CD4-positive, CD25-positive, alpha-beta regulatory T cell (primary cell): ENCODE measurements at regions not wholly inside any gene's neighbourhood (a gene's known extent, or its start where the extent isn't known, plus 50 kb on each side); places are given as distances from the start of the nearest gene placed in this dataset.

Experiments used
- ATAC-seq, 2 donors: fragments of 150-1000 bp; cut with Tn5 transposase; one replicate each; pipeline ENCODE4 v1.10.0; 2021; ENCODE audit warnings: low read depth in 2 of 2, moderate number of reproducible peaks in 2 of 2, moderate library complexity in 1 of 2
- DNase-seq, 3 donors: peaks; one replicate each; pipeline versions ENCODE4 v3.0.0 to v3.0.0-alpha.2; 2012 to 2022; ENCODE audit warnings: mixed read lengths in 1 of 3
- H3K27ac ChIP-seq: one replicate; pipeline ENCODE4 v1.7.0; 2013; ENCODE audit warnings: mild to moderate bottlenecking, low read length; ENCODE audit not compliant: insufficient read depth, poor library complexity, severe bottlenecking
- H3K27me3 ChIP-seq: one replicate; pipeline ENCODE4 v1.7.0; 2013; ENCODE audit warnings: low read length; ENCODE audit not compliant: control insufficient read depth, insufficient read depth
- H3K36me3 ChIP-seq: one replicate; pipeline ENCODE4 v1.7.0; 2013; ENCODE audit warnings: mild to moderate bottlenecking, low read length, moderate library complexity; ENCODE audit not compliant: control insufficient read depth, insufficient read depth
- H3K4me1 ChIP-seq: 2 replicates; pipeline ENCODE4 v1.7.0; 2013; ENCODE audit warnings: mild to moderate bottlenecking, low read length; ENCODE audit not compliant: insufficient read depth, control insufficient read depth, poor library complexity, severe bottlenecking
- H3K4me3 ChIP-seq: one replicate; pipeline ENCODE4 v1.7.0; 2013; ENCODE audit warnings: low read depth, mild to moderate bottlenecking, low read length, moderate library complexity
- H3K9me3 ChIP-seq, 2 experiments: 1 replicate in 1 of 2; 2 replicates in 1 of 2; pipeline ENCODE4 v1.7.0; 2013; ENCODE audit warnings: low read length in 2 of 2, mild to moderate bottlenecking in 1 of 2, moderate library complexity in 1 of 2; ENCODE audit not compliant: control insufficient read depth in 2 of 2
- H3K27ac Mint-ChIP-seq, 3 donors: one replicate each; pipeline ENCODE4 v1.8.0; 2020 to 2022; ENCODE audit warnings: mild to moderate bottlenecking in 3 of 3, mixed read lengths in 3 of 3, moderate library complexity in 2 of 3
- H3K27me3 Mint-ChIP-seq: one replicate; pipeline ENCODE4 v1.8.0; 2022; ENCODE audit warnings: mild to moderate bottlenecking, mixed read lengths
- H3K36me3 Mint-ChIP-seq: one replicate; pipeline ENCODE4 v1.8.0; 2020; ENCODE audit warnings: mixed read lengths
- H3K4me1 Mint-ChIP-seq, 4 donors: one replicate each; pipeline ENCODE4 v1.8.0; 2020 to 2022; ENCODE audit warnings: mixed read lengths in 4 of 4, mild to moderate bottlenecking in 1 of 4
- H3K4me3 Mint-ChIP-seq, 4 donors: one replicate each; pipeline ENCODE4 v1.8.0; 2020 to 2022; ENCODE audit warnings: mild to moderate bottlenecking in 4 of 4, mixed read lengths in 4 of 4, moderate library complexity in 3 of 4
- H3K9me3 Mint-ChIP-seq, 7 donors: one replicate each; pipeline ENCODE4 v1.8.0; 2020 to 2022; ENCODE audit warnings: mixed read lengths in 7 of 7, mild to moderate bottlenecking in 3 of 7, moderate library complexity in 2 of 7

GRCh38 chr1:208595745-208596144 lies 351.6 kb upstream of the PLXNA2 start:
- no peaks in the 10 kb centered on the region for H3K4me1 Mint-ChIP-seq
- DNase-seq (no peak), ATAC-seq (no peak)
- Histone ChIP-seq H3K4me1 (no peaks in the 10 kb centered on the region), H3K36me3 (no peaks in the 10 kb centered on the region), H3K4me3 (no peak overlapping the region), H3K27me3 (no peaks in the 10 kb centered on the region), H3K9me3 (no peaks in the 10 kb centered on the region), H3K27ac (no peak overlapping the region)
- no peaks in the 10 kb centered on the region for H3K36me3 Mint-ChIP-seq
- H3K27me3 Mint-ChIP-seq, result peaks cover 5% of the 10 kb centered on the region
- no peak overlapping the region for H3K27ac Mint-ChIP-seq
- peaks cover 0 to 3% (median 0%) of the 10 kb centered on the region in 7 donors for H3K9me3 Mint-ChIP-seq
- no peak overlapping the region for H3K4me3 Mint-ChIP-seq

GRCh38 chr1:208597571-208597970 lies 353.4 kb upstream of the PLXNA2 start:
- H3K9me3 Mint-ChIP-seq, result peaks cover 0 to 3% (median 0%) of the 10 kb centered on the region in 7 donors
- DNase-seq (no peak), ATAC-seq (no peak)
- peaks cover 5% of the 10 kb centered on the region for H3K27me3 Mint-ChIP-seq
- Histone ChIP-seq H3K27me3 (no peaks in the 10 kb centered on the region), H3K4me3 (no peak overlapping the region), H3K27ac (no peak overlapping the region), H3K36me3 (no peaks in the 10 kb centered on the region), H3K4me1 (no peaks in the 10 kb centered on the region), H3K9me3 (no peaks in the 10 kb centered on the region)
- H3K36me3 Mint-ChIP-seq, result no peaks in the 10 kb centered on the region
- no peak overlapping the region for H3K4me3 Mint-ChIP-seq
- no peaks in the 10 kb centered on the region for H3K4me1 Mint-ChIP-seq
- H3K27ac Mint-ChIP-seq, result no peak overlapping the region

GRCh38 chr1:208598021-208598420 lies 353.8 kb upstream of the PLXNA2 start:
- H3K4me3 Mint-ChIP-seq, result no peak overlapping the region
- no peaks in the 10 kb centered on the region for H3K9me3 ChIP-seq
- H3K27me3 ChIP-seq, result no peaks in the 10 kb centered on the region
- H3K27ac ChIP-seq, result no peak overlapping the region
- peaks cover 5% of the 10 kb centered on the region for H3K27me3 Mint-ChIP-seq
- ATAC-seq (no peak), DNase-seq (no peak)
- no peaks in the 10 kb centered on the region for H3K36me3 Mint-ChIP-seq
- peaks cover 0 to 3% (median 0%) of the 10 kb centered on the region in 7 donors for H3K9me3 Mint-ChIP-seq
- no peaks in the 10 kb centered on the region for H3K36me3 ChIP-seq
- H3K4me1 ChIP-seq, result no peaks in the 10 kb centered on the region
- no peak overlapping the region for H3K27ac Mint-ChIP-seq
- no peak overlapping the region for H3K4me3 ChIP-seq
- no peaks in the 10 kb centered on the region for H3K4me1 Mint-ChIP-seq

DNA sequence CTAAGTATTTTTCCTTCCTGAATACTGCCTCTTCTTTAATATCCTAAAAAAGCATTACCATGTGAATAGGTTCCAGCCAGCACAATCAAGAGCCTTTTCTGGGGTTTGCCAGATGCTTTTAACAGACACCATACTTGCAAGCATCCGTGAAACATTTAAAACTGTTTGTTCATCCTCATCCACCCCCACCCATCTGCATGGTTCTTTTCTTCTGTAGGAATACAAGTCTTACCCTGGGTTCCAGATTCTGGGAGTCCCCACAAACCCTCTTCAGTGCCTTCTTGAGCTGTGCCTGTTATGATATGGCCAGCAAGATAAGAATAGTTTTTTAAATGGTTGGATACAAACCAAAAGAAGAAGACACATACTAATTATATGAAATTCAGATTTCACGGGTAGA lies 354.9 kb upstream of the PLXNA2 start:
- Histone ChIP-seq H3K27me3 (no peaks in the 10 kb centered on the region), H3K9me3 (no peaks in the 10 kb centered on the region), H3K4me3 (no peak overlapping the region), H3K4me1 (no peaks in the 10 kb centered on the region), H3K27ac (no peak overlapping the region), H3K36me3 (no peaks in the 10 kb centered on the region)
- H3K4me1 Mint-ChIP-seq, result peaks cover 0 to under 1% (median 0%) of the 10 kb centered on the region in 4 donors
- no peak for DNase-seq
- ATAC-seq, result no peak
- H3K36me3 Mint-ChIP-seq, result no peaks in the 10 kb centered on the region
- H3K4me3 Mint-ChIP-seq, result no peak overlapping the region
- no peak overlapping the region for H3K27ac Mint-ChIP-seq
- no peaks in the 10 kb centered on the region for H3K9me3 Mint-ChIP-seq
- no peaks in the 10 kb centered on the region for H3K27me3 Mint-ChIP-seq

- H3K36me3 ChIP-seq, result no peaks in the 10 kb centered on the region
- no peaks in the 10 kb centered on the region for H3K9me3 Mint-ChIP-seq
- ATAC-seq, result no peak
- H3K4me3 ChIP-seq, result no peak overlapping the region
- no peaks in the 10 kb centered on the region for H3K27me3 Mint-ChIP-seq
- no peaks in the 10 kb centered on the region for H3K9me3 ChIP-seq
- H3K27ac ChIP-seq, result no peak overlapping the region
- H3K27ac Mint-ChIP-seq, result no peak overlapping the region
- H3K4me1 Mint-ChIP-seq, result peaks cover 0 to 5% (median 0%) of the 10 kb centered on the region in 4 donors
- H3K27me3 ChIP-seq, result no peaks in the 10 kb centered on the region
- H3K4me1 ChIP-seq, result peaks cover 3% of the 10 kb centered on the region
- no peaks in the 10 kb centered on the region for H3K36me3 Mint-ChIP-seq
- no peak overlapping the region for H3K4me3 Mint-ChIP-seq
- no peak for DNase-seq
Observed at GRCh38 chr1:208600456-208601190, 356.4 kb upstream of the PLXNA2 start.

DNA sequence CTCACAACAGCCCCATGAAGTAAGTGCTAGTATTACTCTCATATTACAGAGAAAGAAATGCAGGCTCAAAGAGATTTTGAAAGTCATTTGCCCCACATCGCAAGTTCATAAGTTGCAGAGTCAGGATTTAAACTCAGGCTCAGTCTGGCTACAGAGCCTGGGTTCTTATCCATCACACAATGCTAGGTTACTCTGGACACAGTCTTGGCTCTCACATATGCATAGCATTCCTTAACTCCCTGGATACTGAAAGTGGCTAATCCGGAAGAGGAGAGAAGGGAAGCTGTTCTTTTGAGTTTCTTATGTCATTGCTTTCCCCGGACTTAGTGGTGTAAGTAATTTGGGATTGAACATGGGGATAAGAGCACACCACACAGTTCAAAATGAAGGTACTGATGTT lies 357.4 kb upstream of the PLXNA2 start:
- ATAC-seq, result no peak
- H3K27ac Mint-ChIP-seq, result no peak overlapping the region
- no peak overlapping the region for H3K4me3 ChIP-seq

DNA sequence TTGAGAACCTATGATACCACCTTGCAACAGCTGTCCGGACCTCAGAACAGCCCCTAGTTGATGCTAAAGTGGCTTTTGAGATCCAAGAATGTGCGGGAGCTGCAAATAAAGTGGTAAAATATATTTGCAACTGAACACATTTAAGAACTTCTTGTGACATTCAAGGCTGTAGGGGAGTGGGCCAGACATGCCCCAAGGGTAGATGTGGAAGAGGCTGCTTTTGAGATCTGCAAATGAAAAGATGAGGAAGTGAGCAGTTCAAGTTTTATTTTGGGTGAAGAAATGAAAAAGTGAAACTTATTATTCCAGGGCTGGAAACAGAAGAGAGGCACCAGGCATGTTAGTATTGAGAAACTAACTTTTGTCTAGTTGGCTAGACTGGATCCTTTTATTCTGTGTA lies 359.5 kb upstream of the PLXNA2 start:
- peaks cover 3% of the 10 kb centered on the region for H3K4me1 ChIP-seq
- peaks cover 0 to 5% (median 0%) of the 10 kb centered on the region in 4 donors for H3K4me1 Mint-ChIP-seq
- no peaks in the 10 kb centered on the region for H3K27me3 Mint-ChIP-seq
- H3K36me3 Mint-ChIP-seq, result no peaks in the 10 kb centered on the region
- H3K9me3 Mint-ChIP-seq, result no peaks in the 10 kb centered on the region
- ATAC-seq (no peak), DNase-seq (no peak)
- no peak overlapping the region for H3K4me3 ChIP-seq
- H3K36me3 ChIP-seq, result no peaks in the 10 kb centered on the region
- no peaks in the 10 kb centered on the region for H3K9me3 ChIP-seq
- H3K27ac Mint-ChIP-seq, result no peak overlapping the region
- H3K27ac ChIP-seq, result no peak overlapping the region
- H3K27me3 ChIP-seq, result no peaks in the 10 kb centered on the region
- no peak overlapping the region for H3K4me3 Mint-ChIP-seq

More for the DNA sequence above, 357.4 kb upstream of the PLXNA2 start:
- no peak for DNase-seq
- Histone ChIP-seq H3K36me3 (no peaks in the 10 kb centered on the region), H3K4me1 (peaks cover 3% of the 10 kb centered on the region), H3K27ac (no peak overlapping the region), H3K27me3 (no peaks in the 10 kb centered on the region), H3K9me3 (no peaks in the 10 kb centered on the region)
- Mint-ChIP-seq H3K9me3 (no peaks in the 10 kb centered on the region), H3K4me1 (peaks cover 0 to 5% (median 0%) of the 10 kb centered on the region in 4 donors), H3K4me3 (no peak overlapping the region), H3K36me3 (no peaks in the 10 kb centered on the region), H3K27me3 (no peaks in the 10 kb centered on the region)

DNA sequence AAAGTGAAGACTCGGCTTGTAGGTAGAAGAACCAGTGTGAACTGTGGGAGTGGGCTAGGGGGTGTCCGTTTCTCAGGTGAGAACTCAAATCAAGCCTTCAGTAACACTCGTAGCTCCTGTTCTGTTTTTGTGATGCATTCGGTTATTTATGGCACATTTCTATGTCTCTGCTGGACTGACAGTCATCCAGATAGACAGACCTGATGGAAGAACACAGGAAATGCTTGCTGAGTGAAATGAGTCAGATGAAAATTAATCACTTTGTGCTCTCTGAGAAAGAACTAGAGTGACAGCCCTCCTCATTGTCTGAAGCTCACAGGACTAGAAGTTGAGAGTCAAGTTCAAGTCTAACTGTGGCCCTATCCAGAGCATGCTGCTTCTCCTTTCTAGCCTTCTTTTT lies 360.1 kb upstream of the PLXNA2 start:
- H3K4me3 Mint-ChIP-seq, result no peak overlapping the region
- no peak for ATAC-seq
- Histone ChIP-seq H3K4me3 (no peak overlapping the region), H3K36me3 (no peaks in the 10 kb centered on the region), H3K27ac (no peak overlapping the region), H3K27me3 (no peaks in the 10 kb centered on the region), H3K9me3 (no peaks in the 10 kb centered on the region), H3K4me1 (peaks cover 3% of the 10 kb centered on the region)
- H3K27me3 Mint-ChIP-seq, result no peaks in the 10 kb centered on the region
- no peaks in the 10 kb centered on the region for H3K9me3 Mint-ChIP-seq
- DNase-seq, result peak in 1 of 3 donors; percentile 6
- H3K27ac Mint-ChIP-seq, result no peak overlapping the region
- no peaks in the 10 kb centered on the region for H3K36me3 Mint-ChIP-seq
- peaks cover 0 to 5% (median 0%) of the 10 kb centered on the region in 4 donors for H3K4me1 Mint-ChIP-seq
